HepG2 (cell line): ENCODE measurements at regions not wholly inside any gene's neighbourhood (a gene's known extent, or its start where the extent isn't known, plus 50 kb on each side); places are given as distances from the start of the nearest gene placed in this dataset.
"Not testable (repeated sequence)": the region's sequence is repeated elsewhere in the genome, so short reads cannot be mapped to it uniquely, and the experiment has no call there.

Experiments
- ATAC-seq: fragments of 200-7000 bp; cut with Tn5 transposase; 3 replicates; pipeline ENCODE4 v1.9.1; 2020; ENCODE audit warnings: mild to moderate bottlenecking, moderate library complexity
- BruUV-seq: library from RNA; stranded (reverse); fragments of 400-500 nt; replicated peaks from 2 replicates; lab custom pipeline; 2021; lab: Mats Ljungman, UMichigan
- CTCF ChIA-PET: fragments of 300-600 bp; formaldehyde crosslinking; extraction: SDS; loops from one replicate; lab custom pipeline; 2021; ENCODE audit warnings: low total read pairs, inconsistent platforms, low intra/inter-chr PET ratio; lab: Yijun Ruan, JAX
- POLR2A ChIA-PET: fragments of 350-600 bp; sonication (Branson Sonifier 250); formaldehyde crosslinking; loops from one replicate; lab custom pipeline; 2020; ENCODE audit warnings: antibody characterized with exemption, inconsistent platforms; lab: Yijun Ruan, JAX
- DNase-seq: peaks from one replicate; pipeline ENCODE4 v3.0.0-alpha.2; 2015; ENCODE audit warnings: low spot score
- FAIRE-seq: peaks from 3 replicates; lab custom pipeline; 2011; peaks lifted over from hg19 to GRCh38; lab: Jason Lieb, UNC
- H2AFZ ChIP-seq: one replicate; pipeline ENCODE4 v1.6.1; 2011; ENCODE audit warnings: low read length, inconsistent platforms
- H3K27ac ChIP-seq: fragments of 300-600 bp; 3 replicates; pipeline ENCODE4 v1.8.0; 2011; ENCODE audit warnings: mixed run types, mild to moderate bottlenecking, mixed read lengths, low read length, inconsistent platforms; ENCODE audit not compliant: insufficient read depth; ENCODE audit errors: extremely low read length
- H3K27me3 ChIP-seq, 2 experiments: fragments of 200-600 bp in 1 of 2; 2 replicates in 1 of 2; 3 replicates in 1 of 2; pipeline versions ENCODE4 v1.6.0 to v1.8.0; 2011; ENCODE audit warnings: low read length in 2 of 2, mild to moderate bottlenecking in 2 of 2, moderate library complexity in 2 of 2, inconsistent platforms in 1 of 2; ENCODE audit not compliant: insufficient read depth in 2 of 2, control insufficient read depth in 1 of 2
- H3K36me3 ChIP-seq, 2 experiments: fragments of 200-600 bp in 1 of 2; replicated peaks in 1 of 2; 2 replicates in 1 of 2; 3 replicates in 1 of 2; pipeline versions ENCODE4 v1.5.1 to v1.8.0; 2011; ENCODE audit warnings: low read length in 2 of 2, inconsistent platforms in 1 of 2; ENCODE audit not compliant: insufficient read depth in 2 of 2, control insufficient read depth in 1 of 2
- H3K4me1 ChIP-seq: 2 replicates; pipeline ENCODE4 v1.5.1; 2012; ENCODE audit warnings: low read length, inconsistent platforms; ENCODE audit not compliant: insufficient read depth
- H3K4me2 ChIP-seq: 2 replicates; pipeline ENCODE4 v1.6.0; 2011; ENCODE audit warnings: low read depth, low read length, inconsistent platforms
- H3K4me3 ChIP-seq, 3 experiments: fragments of 200-600 bp in 1 of 3; sonication (generic), shearing (Covaris generic) in 1 of 3; replicated peaks in 1 of 3; 2 replicates each; pipeline ENCODE4 v1.5.1; 2011 to 2016; ENCODE audit warnings: low read length in 3 of 3, inconsistent platforms in 2 of 3, low read depth in 2 of 3, mild to moderate bottlenecking in 2 of 3, control low read depth in 1 of 3, mixed read lengths in 1 of 3; ENCODE audit not compliant: insufficient read depth in 1 of 3
- H3K79me2 ChIP-seq: one replicate; pipeline ENCODE4 v1.6.1; 2011; ENCODE audit warnings: low read length, inconsistent platforms; ENCODE audit not compliant: insufficient read depth
- H3K9ac ChIP-seq: 2 replicates; pipeline ENCODE4 v1.6.0; 2011; ENCODE audit warnings: mild to moderate bottlenecking, low read depth, low read length, inconsistent platforms; ENCODE audit not compliant: insufficient read depth
- H3K9me3 ChIP-seq: 2 replicates; pipeline ENCODE4 v1.5.1; 2012; ENCODE audit warnings: mild to moderate bottlenecking, low read length
- H4K20me1 ChIP-seq: 2 replicates; pipeline ENCODE4 v1.6.0; 2011; ENCODE audit warnings: inconsistent platforms, mild to moderate bottlenecking, low read length, moderate library complexity; ENCODE audit not compliant: insufficient read depth
- AKAP8 ChIP-seq: sonication (generic); formaldehyde crosslinking; IDR thresholded peaks from 2 replicates; pipeline ENCODE4 v1.5.1; 2020; ENCODE audit warnings: mild to moderate bottlenecking, missing genetic modification reagents
- MYC ChIP-seq: sonication (generic); formaldehyde crosslinking; IDR thresholded peaks from 2 replicates; pipeline ENCODE4 v1.9.0; 2021; ENCODE audit warnings: missing genetic modification reagents, borderline replicate concordance
- NKX3-1 ChIP-seq: sonication (generic); formaldehyde crosslinking; IDR thresholded peaks from 2 replicates; pipeline ENCODE4 v1.5.0; 2020; ENCODE audit warnings: missing genetic modification reagents
- PHF8 ChIP-seq: sonication (generic); formaldehyde crosslinking; IDR thresholded peaks from 2 replicates; pipeline ENCODE4 v1.5.0; 2020; ENCODE audit warnings: missing genetic modification reagents
- SIN3A ChIP-seq: IDR thresholded peaks from 2 replicates; pipeline ENCODE4 v1.6.1; 2011; ENCODE audit warnings: low read depth, mild to moderate bottlenecking, control low read depth, low read length, borderline replicate concordance
- SP2 ChIP-seq: sonication (generic); formaldehyde crosslinking; IDR thresholded peaks from 2 replicates; pipeline ENCODE4 v1.5.1; 2020; ENCODE audit warnings: mild to moderate bottlenecking, missing genetic modification reagents
- TIGD3 ChIP-seq: sonication (generic); formaldehyde crosslinking; IDR thresholded peaks from 2 replicates; pipeline ENCODE4 v1.5.1; 2020; ENCODE audit warnings: mild to moderate bottlenecking, missing genetic modification reagents, borderline replicate concordance
- ZFP91 ChIP-seq: sonication (generic); formaldehyde crosslinking; IDR thresholded peaks from 2 replicates; pipeline ENCODE4 v1.9.0; 2022; ENCODE audit warnings: missing genetic modification reagents, mild to moderate bottlenecking, borderline replicate concordance
- ZNF282 ChIP-seq: fragments of 450-650 bp; IDR thresholded peaks from 2 replicates; pipeline ENCODE4 v1.6.1; 2018; ENCODE audit not compliant: partially characterized antibody
- ZNF615 ChIP-seq: sonication (generic); formaldehyde crosslinking; IDR thresholded peaks from 2 replicates; pipeline ENCODE4 v1.5.0; 2020; ENCODE audit warnings: mild to moderate bottlenecking, missing genetic modification reagents, borderline replicate concordance
- ZNF788 ChIP-seq: sonication (generic); formaldehyde crosslinking; IDR thresholded peaks from 2 replicates; pipeline ENCODE4 v1.5.0; 2020; ENCODE audit warnings: mild to moderate bottlenecking, missing genetic modification reagents, borderline replicate concordance
- WGBS: methylation state at CpG from one replicate; pipeline ENCODE4 v1.1.6; 2017; ENCODE audit warnings: low lambda C conversion rate; 5-methylcytosine and 5-hydroxymethylcytosine counted together
- in situ Hi-C: cut with HindIII; loops from 2 replicates; pipeline ENCODE4 v1.10.0; 2017; ENCODE audit warnings: low pct_unique_long_range_greater_than_20kb; ENCODE audit not compliant: extremely low pct_ligation_motif_present
- intact Hi-C: fragments of 100-400 bp; cut with micrococcal nuclease; formaldehyde crosslinking; loops from one replicate; pipeline ENCODE4 v1.10.0; 2022; ENCODE audit not compliant: unreplicated experiment
- TF ChIP-seq, protein P1 (sequence below): sonication (generic); formaldehyde crosslinking; IDR thresholded peaks from 2 replicates; pipeline ENCODE4 v1.4.0; 2020; ENCODE audit warnings: missing genetic modification reagents

- H3K4me2 ChIP-seq, H3K9me3 ChIP-seq, ATAC-seq, H2AFZ ChIP-seq, H3K27ac ChIP-seq, H3K4me1 ChIP-seq, FAIRE-seq, H3K4me3 ChIP-seq, DNase-seq, H3K27me3 ChIP-seq, H3K79me2 ChIP-seq, H4K20me1 ChIP-seq, CTCF ChIA-PET, intact Hi-C loops, POLR2A ChIA-PET, H3K9ac ChIP-seq, in situ Hi-C loops, H3K36me3 ChIP-seq, BruUV-seq: not testable (repeated sequence)
- WGBS: 47% methylated on average over 8 of the region's 39 CpGs
Measured at GRCh38 chr1:228637529-228637928, 97.8 kb upstream of the RHOU start.

- intact Hi-C loops (no loop called here), in situ Hi-C loops (no loop called here)
- Histone ChIP-seq H3K79me2 (peaks cover 14% of the 10 kb centered on the region), H3K36me3 (no peaks in the 10 kb centered on the region), H3K4me2 (peak overlapping the region; percentile 87), H2AFZ (peak overlapping the region; percentile 62), H4K20me1 (peaks cover 5% of the 10 kb centered on the region), H3K27ac (peak overlapping the region; percentile 48), H3K4me3 (peak overlapping the region; percentile 64 to 89 (median 79)), H3K9ac (peak overlapping the region; percentile 66), H3K4me1 (peaks cover 21% of the 10 kb centered on the region), H3K9me3 (no peaks in the 10 kb centered on the region), H3K27me3 (no peaks in the 10 kb centered on the region; a peak in 1 of 5 replicates)
- ChIA-PET POLR2A (no interaction called here), CTCF (no interaction called here)
- WGBS: under 1% methylated on average over 30 of the region's 49 CpGs
- DNase-seq (peak; percentile 48), FAIRE-seq (no peak), ATAC-seq (peak; percentile 76)
- no TSS peak for BruUV-seq
- TF ChIP-seq SP2 (no peak), ZNF788 (CRISPR knock-in tag) (0 out of 2 replicates have a peak, but pooled peaks have one; percentile 38), AKAP8 (CRISPR knock-in tag) (peak; percentile 56; the same call in 1 of the 2 replicates), MYC (peak; percentile 39; the same call in 1 of the 2 replicates), ZNF282 (no peak), TIGD3 (CRISPR knock-in tag) (no peak), ZNF615 (CRISPR knock-in tag) (no peak), ZFP91 (CRISPR knock-in tag) (no peak; the same call in 1 of the 2 replicates), SIN3A (0 out of 2 replicates have a peak, but pooled peaks have one; percentile 6), NKX3-1 (CRISPR knock-in tag) (peak; percentile 38; the same call in 1 of the 2 replicates), PHF8 (CRISPR knock-in tag) (peak; percentile 38; the same call in 1 of the 2 replicates)
- TF ChIP-seq, protein P1, sequence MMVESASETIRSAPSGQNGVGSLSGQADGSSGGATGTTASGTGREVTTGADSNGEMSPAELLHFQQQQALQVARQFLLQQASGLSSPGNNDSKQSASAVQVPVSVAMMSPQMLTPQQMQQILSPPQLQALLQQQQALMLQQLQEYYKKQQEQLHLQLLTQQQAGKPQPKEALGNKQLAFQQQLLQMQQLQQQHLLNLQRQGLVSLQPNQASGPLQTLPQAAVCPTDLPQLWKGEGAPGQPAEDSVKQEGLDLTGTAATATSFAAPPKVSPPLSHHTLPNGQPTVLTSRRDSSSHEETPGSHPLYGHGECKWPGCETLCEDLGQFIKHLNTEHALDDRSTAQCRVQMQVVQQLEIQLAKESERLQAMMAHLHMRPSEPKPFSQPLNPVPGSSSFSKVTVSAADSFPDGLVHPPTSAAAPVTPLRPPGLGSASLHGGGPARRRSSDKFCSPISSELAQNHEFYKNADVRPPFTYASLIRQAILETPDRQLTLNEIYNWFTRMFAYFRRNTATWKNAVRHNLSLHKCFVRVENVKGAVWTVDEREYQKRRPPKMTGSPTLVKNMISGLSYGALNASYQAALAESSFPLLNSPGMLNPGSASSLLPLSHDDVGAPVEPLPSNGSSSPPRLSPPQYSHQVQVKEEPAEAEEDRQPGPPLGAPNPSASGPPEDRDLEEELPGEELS: no peak
Measured at GRCh38 chr1:228646717-228647522, 88.4 kb upstream of the RHOU start.
